Activated T-cell treated with anti-CD3 and anti-CD28 coated beads for 4 hours (primary cell): ENCODE measurements at regions not wholly inside any gene's neighbourhood (a gene's known extent, or its start where the extent isn't known, plus 50 kb on each side); places are given as distances from the start of the nearest gene placed in this dataset.
"Not testable (repeated sequence)": the region's sequence is repeated elsewhere in the genome, so short reads cannot be mapped to it uniquely, and the experiment has no call there.

ENCODE experiments used
- DNase-seq: peaks from one replicate; pipeline ENCODE4 v3.0.0-alpha.2; 2020

DNA sequence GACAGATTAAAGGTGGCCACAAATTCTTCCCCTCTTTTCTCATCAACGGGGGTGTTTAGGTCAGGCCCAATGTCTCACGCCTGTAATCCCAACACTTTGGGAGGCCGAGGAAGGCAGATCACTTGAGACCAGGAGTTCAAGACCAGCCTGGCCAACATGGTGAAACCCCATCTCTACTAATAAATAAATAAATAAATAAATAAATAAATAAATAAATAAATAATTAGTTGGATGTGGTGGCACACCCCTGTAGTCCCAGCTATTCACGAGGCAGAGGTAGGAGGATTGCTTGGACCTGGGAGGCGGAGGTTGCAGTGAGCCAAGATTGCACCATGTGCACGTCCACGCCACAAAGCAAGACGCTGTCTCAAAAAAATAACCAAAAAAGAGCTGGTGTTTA lies 180.7 kb downstream of the FASLG start:
- DNase-seq: not testable (repeated sequence)

DNA sequence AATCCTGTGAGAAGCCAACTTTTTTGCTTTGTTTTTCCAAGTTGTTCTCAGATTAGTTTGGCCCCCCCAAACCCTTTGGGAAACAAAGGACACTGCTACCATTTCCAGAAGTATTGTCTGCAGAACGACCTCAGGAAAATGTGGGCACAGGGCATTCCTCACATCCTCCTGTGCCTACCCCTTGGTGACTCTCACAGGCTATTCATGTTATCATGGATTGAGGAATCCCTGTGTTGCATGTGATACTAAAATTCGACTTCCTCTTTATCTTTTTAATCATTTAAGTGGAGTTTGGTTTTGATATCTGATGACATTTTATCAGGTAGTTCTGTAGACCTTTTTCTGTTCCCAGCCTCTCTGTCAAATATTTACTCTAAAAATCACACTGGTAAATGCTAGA lies 184.5 kb downstream of the FASLG start:
- DNase-seq: no peak

- peak; percentile 13 for DNase-seq
Measured at GRCh38 chr1:172845371-172845770, 186.5 kb downstream of the FASLG start.

DNA sequence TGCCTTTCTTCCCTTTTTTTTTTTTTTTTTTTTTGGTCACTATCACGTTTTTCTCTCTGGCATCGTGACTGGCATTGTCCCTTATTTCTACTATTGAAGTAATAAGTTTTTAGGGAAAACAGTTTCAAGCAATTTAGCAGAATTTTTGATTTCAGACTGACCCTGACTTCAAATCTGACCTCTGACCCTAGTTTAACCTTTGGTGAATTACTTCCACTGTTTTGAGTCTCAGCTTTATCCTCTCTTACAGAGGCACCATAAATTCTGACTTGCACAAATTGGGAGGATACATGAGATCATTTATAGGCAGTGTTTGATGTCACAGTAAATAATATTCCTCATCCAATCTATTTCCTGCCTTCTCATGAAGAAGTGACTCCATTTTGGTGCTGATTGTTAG lies 187.0 kb downstream of the FASLG start:
- DNase-seq: no peak

- not testable (repeated sequence) for DNase-seq
Measured at GRCh38 chr1:172847814-172848213, 188.9 kb downstream of the FASLG start.

GRCh38 chr1:172849653-172850052 lies 190.8 kb downstream of the FASLG start:
- no peak for DNase-seq

DNA sequence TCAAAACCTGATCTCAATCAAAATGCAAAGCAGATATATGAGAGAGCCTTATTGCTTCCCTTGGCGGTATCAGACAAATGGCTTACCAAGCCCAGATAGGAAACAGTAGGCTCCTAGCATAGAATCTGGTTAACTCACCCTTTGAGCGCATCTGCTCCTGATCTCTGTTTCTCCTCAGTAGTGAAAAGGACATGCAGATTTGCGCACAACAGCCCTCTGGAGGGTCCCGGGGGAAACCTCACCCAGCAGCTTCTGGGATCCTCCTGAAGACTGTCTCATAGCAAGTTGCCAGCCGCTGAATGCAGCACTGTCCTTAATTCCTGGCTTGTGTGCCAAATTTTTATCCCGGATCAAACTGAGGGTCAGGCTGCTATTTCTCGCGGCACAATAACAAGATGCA lies 192.2 kb downstream of the FASLG start:
- no peak for DNase-seq

- no peak for DNase-seq
Measured at GRCh38 chr1:172851856-172852255, 193.0 kb downstream of the FASLG start.

DNA sequence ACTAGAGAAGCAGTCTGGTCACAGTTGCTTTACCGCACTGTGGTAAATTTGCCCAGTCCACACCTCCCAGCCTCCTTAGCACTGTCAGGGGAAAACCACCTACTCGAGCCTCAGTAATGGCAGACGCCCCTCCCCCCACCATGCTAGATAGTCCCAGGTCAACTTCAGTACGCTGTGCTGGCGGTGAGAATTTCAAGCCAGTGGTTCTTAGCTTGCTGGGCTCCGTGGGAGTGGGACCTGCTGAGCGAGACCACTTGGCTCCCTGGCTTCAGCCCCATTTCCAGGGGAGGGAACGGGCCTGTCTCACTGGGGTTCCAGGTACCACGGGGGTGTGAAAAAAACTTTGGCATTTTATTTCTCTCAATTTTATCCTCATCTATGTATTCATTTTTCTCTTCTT lies 194.8 kb downstream of the TNFSF18 start:
- DNase-seq: not testable (repeated sequence)

- no peak for DNase-seq
Measured at GRCh38 chr1:172863031-172863430, 187.7 kb downstream of the TNFSF18 start.

- no peak for DNase-seq
Measured at GRCh38 chr1:172867216-172867818, 183.4 kb downstream of the TNFSF18 start.

- DNase-seq: no peak
Measured at GRCh38 chr1:172870901-172871606, 179.7 kb downstream of the TNFSF18 start.

DNA sequence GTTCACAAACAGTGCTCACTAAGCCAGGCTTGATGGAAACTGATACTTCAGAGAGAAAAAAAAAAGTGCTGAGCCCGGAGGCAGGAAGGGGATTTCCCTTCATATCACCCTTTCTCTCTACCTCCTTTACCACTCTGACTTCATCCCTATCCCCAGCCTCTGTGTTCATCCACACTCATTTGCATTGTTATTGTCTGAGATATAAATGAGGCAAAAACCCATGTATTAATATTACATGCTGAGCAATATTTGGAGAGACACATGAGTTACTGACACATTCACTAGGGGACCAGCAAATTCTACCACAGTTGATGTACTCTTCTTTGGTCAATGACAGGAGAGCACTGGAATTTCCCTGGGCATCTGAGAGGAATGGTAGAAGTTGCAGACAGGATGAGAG lies 175.8 kb downstream of the TNFSF18 start:
- no peak for DNase-seq

- DNase-seq: no peak
Measured at GRCh38 chr1:172875892-172876291, 174.8 kb downstream of the TNFSF18 start.

- no peak for DNase-seq
Measured at GRCh38 chr1:172882385-172882784, 168.4 kb downstream of the TNFSF18 start.

GRCh38 chr1:172882791-172883386 lies 167.9 kb downstream of the TNFSF18 start:
- no peak for DNase-seq

DNA sequence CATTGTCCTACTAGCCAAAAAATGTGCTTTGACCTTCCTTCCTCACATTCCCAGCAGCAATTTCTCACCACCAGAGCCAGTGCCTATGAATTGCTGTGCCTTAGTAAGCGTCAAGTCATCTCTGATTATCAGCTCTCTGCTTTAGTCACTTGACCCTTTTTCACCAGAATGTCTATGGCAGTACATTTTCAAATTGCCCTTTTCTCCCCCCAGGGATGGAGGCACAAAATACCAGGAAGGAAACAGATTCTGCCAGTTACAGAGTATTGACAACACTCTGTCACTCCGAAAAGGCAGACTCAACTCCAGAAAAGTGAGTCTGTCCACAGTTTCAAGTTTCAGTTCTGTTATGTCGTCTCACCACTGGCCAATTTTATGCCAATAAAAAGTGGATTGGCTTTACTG lies 167.4 kb downstream of the TNFSF18 start:
- DNase-seq: no peak

- DNase-seq: no peak
Measured at GRCh38 chr1:172883844-172884243, 166.9 kb downstream of the TNFSF18 start.

GRCh38 chr1:172885411-172885810 lies 165.3 kb downstream of the TNFSF18 start:
- DNase-seq: no peak

GRCh38 chr1:172885971-172886370 lies 164.8 kb downstream of the TNFSF18 start:
- no peak for DNase-seq

DNA sequence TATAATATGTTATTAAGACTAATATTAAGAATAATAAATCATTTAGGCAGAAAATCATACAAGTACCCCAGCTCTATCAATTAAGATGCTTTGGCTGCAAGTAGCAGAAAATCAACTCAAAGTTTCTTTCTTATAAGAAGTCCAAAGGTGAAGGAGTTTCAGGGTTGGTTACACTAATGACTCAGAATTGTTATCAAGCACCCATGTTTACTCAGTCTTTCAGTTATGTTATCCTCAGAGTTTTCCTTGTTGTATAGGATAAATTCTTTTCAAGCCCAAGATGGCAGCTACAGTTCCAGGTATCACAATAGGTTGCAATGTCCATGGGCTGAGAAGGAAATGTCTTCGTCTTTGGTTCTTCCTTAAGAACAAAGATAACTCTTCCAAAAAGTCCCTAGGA lies 163.6 kb downstream of the TNFSF18 start:
- no peak for DNase-seq

GRCh38 chr1:172893146-172893841 lies 157.4 kb downstream of the TNFSF18 start:
- DNase-seq: no peak

DNA sequence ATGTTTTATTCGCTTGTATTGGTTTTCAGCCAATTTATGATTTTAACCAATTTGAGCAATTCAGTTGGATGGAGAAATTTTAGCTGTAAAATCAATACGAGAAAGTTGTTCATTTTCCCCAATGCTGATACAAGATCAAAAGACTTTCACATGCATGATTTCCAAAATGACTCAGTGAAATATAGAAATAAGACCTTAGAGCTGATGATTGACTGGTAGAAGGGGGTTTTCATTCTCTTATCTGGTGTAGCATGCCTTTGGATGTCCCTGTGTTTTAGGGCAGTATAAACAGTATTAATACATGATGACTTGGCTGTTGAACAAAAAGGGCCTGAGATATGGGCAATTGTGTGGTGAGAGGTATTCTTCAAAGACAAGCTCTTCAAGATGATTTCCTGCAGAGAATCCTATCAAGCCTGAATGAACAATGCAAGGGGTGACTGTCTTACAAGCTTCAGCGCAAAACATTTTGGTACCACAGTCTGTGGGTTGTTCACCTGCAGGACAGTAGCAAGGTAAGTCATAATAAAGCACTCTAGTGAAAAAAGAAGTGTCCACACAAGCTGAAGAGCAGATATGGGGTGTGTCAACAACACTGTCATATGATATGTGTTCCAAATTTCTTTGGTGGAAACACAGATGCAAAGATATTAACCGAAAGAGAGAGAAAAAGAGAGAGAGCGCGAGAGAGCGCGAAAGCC lies 156.2 kb downstream of the TNFSF18 start:
- no peak for DNase-seq
